GM15510 (cell line): ENCODE measurements at regions not wholly inside any gene's neighbourhood (a gene's known extent, or its start where the extent isn't known, plus 50 kb on each side); places are given as distances from the start of the nearest gene placed in this dataset.

Experiments
- POLR2A ChIP-seq: IDR thresholded peaks from 3 replicates; pipeline ENCODE4 v1.6.1; 2011; ENCODE audit warnings: borderline replicate concordance; ENCODE audit not compliant: insufficient read length; ENCODE audit errors: extremely low read depth

- no peak for TF ChIP-seq POLR2A
These were observed 81.7 kb downstream of the KBTBD2 start for GRCh38 chr7:32809871-32810270.

- TF ChIP-seq POLR2A: no peak
These were observed 82.2 kb downstream of the KBTBD2 start for GRCh38 chr7:32809347-32809746.

GRCh38 chr7:32803406-32804141 is 88.0 kb downstream of the KBTBD2 start:
- no peak for TF ChIP-seq POLR2A

GRCh38 chr7:32802305-32802910 is 89.2 kb downstream of the KBTBD2 start:
- no peak for TF ChIP-seq POLR2A

- no peak for TF ChIP-seq POLR2A
These were observed 112.4 kb downstream of the KBTBD2 start for GRCh38 chr7:32779167-32779566.

GRCh38 chr7:32774541-32774951 is 117.0 kb downstream of the KBTBD2 start:
- no peak for TF ChIP-seq POLR2A

GRCh38 chr7:32765185-32765584 is 126.4 kb downstream of the KBTBD2 start:
- TF ChIP-seq POLR2A: no peak

GRCh38 chr7:32762925-32763293 is 128.7 kb downstream of the KBTBD2 start:
- no peak for TF ChIP-seq POLR2A

GRCh38 chr7:32761451-32762205 is 129.9 kb downstream of the KBTBD2 start:
- TF ChIP-seq POLR2A: no peak

- TF ChIP-seq POLR2A: peak; percentile 12
These were observed 163.8 kb downstream of the KBTBD2 start for GRCh38 chr7:32727483-32728411.

GRCh38 chr7:32694182-32694581 is 197.4 kb downstream of the KBTBD2 start:
- no peak for TF ChIP-seq POLR2A

GRCh38 chr7:32681174-32681518 is 185.9 kb downstream of the AVL9 start:
- TF ChIP-seq POLR2A: no peak

- TF ChIP-seq POLR2A: no peak
These were observed 185.2 kb downstream of the AVL9 start for GRCh38 chr7:32680259-32681173.

GRCh38 chr7:32679192-32679591 is 183.9 kb downstream of the AVL9 start:
- TF ChIP-seq POLR2A: no peak
